ENCODE measurements at regions not wholly inside any gene's neighbourhood (a gene's known extent, or its start where the extent isn't known, plus 50 kb on each side); places are given as distances from the start of the nearest gene placed in this dataset.

GRCh38 chr1:238745069-238745468, 641.3 kb upstream of the CHRM3 start:
- no peak for TF ChIP-seq ZNF70 (CRISPR knock-in tag; IDR thresholded peaks at IDR 0.05)
- no peak for TF ChIP-seq ZNF565 (CRISPR knock-in tag; conservative IDR thresholded peaks at IDR 0.05; ENCODE audit: low read depth)
- no peak for TF ChIP-seq PPARA (CRISPR knock-in tag; IDR thresholded peaks at IDR 0.05; ENCODE audit: borderline replicate concordance)
- no peak for TF ChIP-seq CSDC2 (CRISPR knock-in tag; IDR thresholded peaks at IDR 0.05)
- TF ChIP-seq CREB5 (CRISPR knock-in tag; IDR thresholded peaks at IDR 0.05; ENCODE audit: low read depth): no peak
- TF ChIP-seq POU6F1 (CRISPR knock-in tag; IDR thresholded peaks at IDR 0.05; ENCODE audit: borderline replicate concordance, low read depth): no peak
- no peak for TF ChIP-seq OSR1 (CRISPR knock-in tag; IDR thresholded peaks at IDR 0.05)
- TF ChIP-seq ISL1 (CRISPR knock-in tag; IDR thresholded peaks at IDR 0.05): no peak
- no peak for ATAC-seq

- no peak for TF ChIP-seq CSRNP3 (CRISPR knock-in tag; IDR thresholded peaks at IDR 0.05)
- TF ChIP-seq GLIS3 (CRISPR knock-in tag; IDR thresholded peaks at IDR 0.05): no peak
- TF ChIP-seq ISL1 (CRISPR knock-in tag; IDR thresholded peaks at IDR 0.05): no peak
- no peak for TF ChIP-seq OSR1 (CRISPR knock-in tag; IDR thresholded peaks at IDR 0.05)
- TF ChIP-seq TSHZ2 (CRISPR knock-in tag; IDR thresholded peaks at IDR 0.05): no peak
- TF ChIP-seq POU6F1 (CRISPR knock-in tag; IDR thresholded peaks at IDR 0.05; ENCODE audit: borderline replicate concordance, low read depth): no peak
- TF ChIP-seq TOX (CRISPR knock-in tag; IDR thresholded peaks at IDR 0.05; ENCODE audit: borderline replicate concordance): no peak
- TF ChIP-seq ZNF70 (CRISPR knock-in tag; IDR thresholded peaks at IDR 0.05): no peak
- no peak for TF ChIP-seq SNAI2 (CRISPR knock-in tag; IDR thresholded peaks at IDR 0.05)
- no peak for TF ChIP-seq CREB5 (CRISPR knock-in tag; IDR thresholded peaks at IDR 0.05; ENCODE audit: low read depth)
- TF ChIP-seq TCF4 (CRISPR knock-in tag; IDR thresholded peaks at IDR 0.05; ENCODE audit: borderline replicate concordance): no peak
- TF ChIP-seq BACH2 (CRISPR knock-in tag; IDR thresholded peaks at IDR 0.05; ENCODE audit: borderline replicate concordance): no peak
- TF ChIP-seq CSDC2 (CRISPR knock-in tag; IDR thresholded peaks at IDR 0.05): no peak
- TF ChIP-seq PATZ1 (CRISPR knock-in tag; IDR thresholded peaks at IDR 0.05; ENCODE audit: borderline replicate concordance): no peak
- no peak for TF ChIP-seq ZFP3 (CRISPR knock-in tag; IDR thresholded peaks at IDR 0.05)
- no peak for ATAC-seq
Measured at GRCh38 chr1:238738892-238739291, 647.5 kb upstream of the CHRM3 start.

All from SK-N-SH treated with all-trans-retinoic acid at 6 μM for 48 hours (cell line).